ENCODE measurements at regions not wholly inside any gene's neighbourhood (a gene's known extent, or its start where the extent isn't known, plus 50 kb on each side); places are given as distances from the start of the nearest gene placed in this dataset.

DNA sequence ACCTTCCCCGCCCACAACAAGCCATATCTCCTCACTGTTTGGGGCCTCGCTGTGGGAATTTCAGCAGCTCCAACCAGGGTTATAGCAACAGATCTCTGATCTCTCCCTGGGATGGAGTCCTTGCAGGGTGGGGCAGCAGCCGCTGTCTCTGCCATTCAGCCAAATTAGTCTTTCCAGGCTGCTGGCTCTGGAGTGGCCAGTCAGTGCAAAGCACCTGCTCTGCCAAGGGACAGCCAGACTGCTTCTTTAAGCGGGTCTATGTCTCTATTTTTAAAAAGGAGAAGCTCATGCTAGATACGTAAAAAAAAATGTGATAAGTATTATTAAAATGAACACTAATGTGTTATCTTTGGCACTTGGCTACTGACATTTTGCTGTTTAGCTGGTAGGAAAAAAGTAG lies 380.2 kb downstream of the CDH10 start:
- TF ChIP-seq ZNF24 (IDR thresholded peaks at IDR 0.05) (no peak), EZH2 (IDR thresholded peaks at IDR 0.05; ENCODE audit: borderline replicate concordance, low read depth, low read length) (no peak), POLR2A (conservative IDR thresholded peaks at IDR 0.05) (no peak), HMGXB4 (CRISPR knock-in tag; IDR thresholded peaks at IDR 0.05) (no peak), RBBP5 (IDR thresholded peaks at IDR 0.05; ENCODE audit: borderline replicate concordance, insufficient read depth, low read length, poor library complexity, severe bottlenecking) (no peak), HIVEP1 (CRISPR knock-in tag; IDR thresholded peaks at IDR 0.05) (no peak), LARP7 (IDR thresholded peaks at IDR 0.05) (no peak)
- TF ChIP-seq, protein P1, sequence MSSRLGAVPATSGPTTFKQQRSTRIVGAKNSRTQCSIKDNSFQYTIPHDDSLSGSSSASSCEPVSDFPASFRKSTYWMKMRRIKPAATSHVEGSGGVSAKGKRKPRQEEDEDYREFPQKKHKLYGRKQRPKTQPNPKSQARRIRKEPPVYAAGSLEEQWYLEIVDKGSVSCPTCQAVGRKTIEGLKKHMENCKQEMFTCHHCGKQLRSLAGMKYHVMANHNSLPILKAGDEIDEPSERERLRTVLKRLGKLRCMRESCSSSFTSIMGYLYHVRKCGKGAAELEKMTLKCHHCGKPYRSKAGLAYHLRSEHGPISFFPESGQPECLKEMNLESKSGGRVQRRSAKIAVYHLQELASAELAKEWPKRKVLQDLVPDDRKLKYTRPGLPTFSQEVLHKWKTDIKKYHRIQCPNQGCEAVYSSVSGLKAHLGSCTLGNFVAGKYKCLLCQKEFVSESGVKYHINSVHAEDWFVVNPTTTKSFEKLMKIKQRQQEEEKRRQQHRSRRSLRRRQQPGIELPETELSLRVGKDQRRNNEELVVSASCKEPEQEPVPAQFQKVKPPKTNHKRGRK (tag; IDR thresholded peaks at IDR 0.05) = no peak
- TF ChIP-seq, protein P2, sequence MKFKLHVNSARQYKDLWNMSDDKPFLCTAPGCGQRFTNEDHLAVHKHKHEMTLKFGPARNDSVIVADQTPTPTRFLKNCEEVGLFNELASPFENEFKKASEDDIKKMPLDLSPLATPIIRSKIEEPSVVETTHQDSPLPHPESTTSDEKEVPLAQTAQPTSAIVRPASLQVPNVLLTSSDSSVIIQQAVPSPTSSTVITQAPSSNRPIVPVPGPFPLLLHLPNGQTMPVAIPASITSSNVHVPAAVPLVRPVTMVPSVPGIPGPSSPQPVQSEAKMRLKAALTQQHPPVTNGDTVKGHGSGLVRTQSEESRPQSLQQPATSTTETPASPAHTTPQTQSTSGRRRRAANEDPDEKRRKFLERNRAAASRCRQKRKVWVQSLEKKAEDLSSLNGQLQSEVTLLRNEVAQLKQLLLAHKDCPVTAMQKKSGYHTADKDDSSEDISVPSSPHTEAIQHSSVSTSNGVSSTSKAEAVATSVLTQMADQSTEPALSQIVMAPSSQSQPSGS (CRISPR knock-in tag; IDR thresholded peaks at IDR 0.05) = no peak
- TF ChIP-seq, protein P3, sequence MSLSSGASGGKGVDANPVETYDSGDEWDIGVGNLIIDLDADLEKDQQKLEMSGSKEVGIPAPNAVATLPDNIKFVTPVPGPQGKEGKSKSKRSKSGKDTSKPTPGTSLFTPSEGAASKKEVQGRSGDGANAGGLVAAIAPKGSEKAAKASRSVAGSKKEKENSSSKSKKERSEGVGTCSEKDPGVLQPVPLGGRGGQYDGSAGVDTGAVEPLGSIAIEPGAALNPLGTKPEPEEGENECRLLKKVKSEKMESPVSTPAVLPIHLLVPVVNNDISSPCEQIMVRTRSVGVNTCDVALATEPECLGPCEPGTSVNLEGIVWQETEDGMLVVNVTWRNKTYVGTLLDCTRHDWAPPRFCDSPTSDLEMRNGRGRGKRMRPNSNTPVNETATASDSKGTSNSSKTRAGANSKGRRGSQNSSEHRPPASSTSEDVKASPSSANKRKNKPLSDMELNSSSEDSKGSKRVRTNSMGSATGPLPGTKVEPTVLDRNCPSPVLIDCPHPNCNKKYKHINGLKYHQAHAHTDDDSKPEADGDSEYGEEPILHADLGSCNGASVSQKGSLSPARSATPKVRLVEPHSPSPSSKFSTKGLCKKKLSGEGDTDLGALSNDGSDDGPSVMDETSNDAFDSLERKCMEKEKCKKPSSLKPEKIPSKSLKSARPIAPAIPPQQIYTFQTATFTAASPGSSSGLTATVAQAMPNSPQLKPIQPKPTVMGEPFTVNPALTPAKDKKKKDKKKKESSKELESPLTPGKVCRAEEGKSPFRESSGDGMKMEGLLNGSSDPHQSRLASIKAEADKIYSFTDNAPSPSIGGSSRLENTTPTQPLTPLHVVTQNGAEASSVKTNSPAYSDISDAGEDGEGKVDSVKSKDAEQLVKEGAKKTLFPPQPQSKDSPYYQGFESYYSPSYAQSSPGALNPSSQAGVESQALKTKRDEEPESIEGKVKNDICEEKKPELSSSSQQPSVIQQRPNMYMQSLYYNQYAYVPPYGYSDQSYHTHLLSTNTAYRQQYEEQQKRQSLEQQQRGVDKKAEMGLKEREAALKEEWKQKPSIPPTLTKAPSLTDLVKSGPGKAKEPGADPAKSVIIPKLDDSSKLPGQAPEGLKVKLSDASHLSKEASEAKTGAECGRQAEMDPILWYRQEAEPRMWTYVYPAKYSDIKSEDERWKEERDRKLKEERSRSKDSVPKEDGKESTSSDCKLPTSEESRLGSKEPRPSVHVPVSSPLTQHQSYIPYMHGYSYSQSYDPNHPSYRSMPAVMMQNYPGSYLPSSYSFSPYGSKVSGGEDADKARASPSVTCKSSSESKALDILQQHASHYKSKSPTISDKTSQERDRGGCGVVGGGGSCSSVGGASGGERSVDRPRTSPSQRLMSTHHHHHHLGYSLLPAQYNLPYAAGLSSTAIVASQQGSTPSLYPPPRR (CRISPR knock-in tag; IDR thresholded peaks at IDR 0.05; ENCODE audit: borderline replicate concordance) = no peak
